ENCODE measurements at regions not wholly inside any gene's neighbourhood (a gene's known extent, or its start where the extent isn't known, plus 50 kb on each side); places are given as distances from the start of the nearest gene placed in this dataset.

- TF ChIP-seq CENPX (CRISPR knock-in tag; IDR thresholded peaks at IDR 0.05) (no peak), PBX2 (CRISPR knock-in tag; IDR thresholded peaks at IDR 0.05) (no peak), ZFP37 (CRISPR knock-in tag; IDR thresholded peaks at IDR 0.05; ENCODE audit: borderline replicate concordance) (no peak), ZNF274 (CRISPR knock-in tag; IDR thresholded peaks at IDR 0.05) (no peak)
Measured at GRCh38 chr1:8191474-8191873, 126.4 kb upstream of the SLC45A1 start (continued).

- Histone ChIP-seq H3K27ac (ENCODE audit: extremely low read length, insufficient read depth, low read length) (peak overlapping the region; percentile 74), H3K4me3 (replicated peaks in 1 of 3; ENCODE audit: insufficient read depth in 1 of 3, low read depth in 2 of 3, low read length in 3 of 3) (no peak overlapping the region), H3K36me3 (replicated peaks in 1 of 2; ENCODE audit: control insufficient read depth in 1 of 2, insufficient read depth in 2 of 2, low read length in 2 of 2) (no peaks in the 10 kb centered on the region), H3K4me2 (ENCODE audit: low read depth, low read length) (peak overlapping the region; percentile 13; the same call in 1 of the 2 replicates), H3K4me1 (ENCODE audit: insufficient read depth, low read length) (peaks cover 78% of the 10 kb centered on the region), H3K9ac (ENCODE audit: insufficient read depth, low read depth, low read length) (peak overlapping the region; percentile 38; the same call in 1 of the 2 replicates), H3K27me3 (ENCODE audit: control insufficient read depth in 1 of 2, insufficient read depth in 2 of 2, low read length in 2 of 2) (no peaks in the 10 kb centered on the region), H3K9me3 (ENCODE audit: low read length) (no peaks in the 10 kb centered on the region), H3K79me2 (ENCODE audit: insufficient read depth, low read length) (no peaks in the 10 kb centered on the region), H4K20me1 (ENCODE audit: insufficient read depth, low read length) (no peaks in the 10 kb centered on the region), H2AFZ (ENCODE audit: low read length) (no peak overlapping the region)
- BruUV-seq (replicated peaks), result no TSS peak
- peak; percentile 100 for FAIRE-seq
- WGBS (ENCODE audit: low lambda C conversion rate), result 0% methylated on average over 6 of the region's 6 CpGs
- ATAC-seq, result peak; percentile 100
- DNase-seq (ENCODE audit: low spot score), result peak; percentile 100
- CTCF ChIA-PET (ENCODE audit: low intra/inter-chr PET ratio, low total read pairs), result no interaction called here
- in situ Hi-C loops (cut with HindIII; ENCODE audit: extremely low pct_ligation_motif_present, low pct_unique_long_range_greater_than_20kb), result no loop called here
- POLR2A ChIA-PET, result interaction anchor here (0.6 to 2.3 kb wide), 23 partner anchors 8 to 171 kb away, joined by 3 to 27 read pairs (median 4); no protein-coding TSS in a partner anchor
- intact Hi-C loops (cut with micrococcal nuclease; ENCODE audit: unreplicated experiment), result loop anchor here (2.0 to 10.0 kb wide), 2 partner anchors 69 to 125 kb away; partner anchors contain the start of gene SLC45A1
- TF ChIP-seq MYC (CRISPR knock-in tag; IDR thresholded peaks at IDR 0.05; ENCODE audit: borderline replicate concordance) (peak; percentile 71; the same call in 1 of the 2 replicates), ZNF549 (CRISPR knock-in tag; IDR thresholded peaks at IDR 0.05) (no peak), SP1 (IDR thresholded peaks at IDR 0.05) (no peak), SP1 (CRISPR knock-in tag; IDR thresholded peaks at IDR 0.05) (0 out of 2 replicates have a peak, but pooled peaks have one; percentile 30), JDP2 (CRISPR knock-in tag; IDR thresholded peaks at IDR 0.05; ENCODE audit: borderline replicate concordance) (no peak; the same call in 1 of the 2 replicates), KDM4B (CRISPR knock-in tag; IDR thresholded peaks at IDR 0.05) (peak; percentile 98; the same call in 1 of the 2 replicates), PCBP1 (IDR thresholded peaks at IDR 0.05; ENCODE audit: borderline replicate concordance, low read depth, low read length) (no peak), ONECUT2 (CRISPR knock-in tag; IDR thresholded peaks at IDR 0.05) (no peak; the same call in 1 of the 2 replicates), ZFP41 (CRISPR knock-in tag; IDR thresholded peaks at IDR 0.05; ENCODE audit: borderline replicate concordance) (0 out of 2 replicates have a peak, but pooled peaks have one; percentile 22), YY1 (IDR thresholded peaks at IDR 0.05; ENCODE audit: insufficient read depth, insufficient replicate concordance, low read depth, low read length) (no peak), NFYB (CRISPR knock-in tag; IDR thresholded peaks at IDR 0.05) (no peak), MIXL1 (CRISPR knock-in tag; IDR thresholded peaks at IDR 0.05) (peak; percentile 87), ATRX (CRISPR knock-in tag; IDR thresholded peaks at IDR 0.05; ENCODE audit: borderline replicate concordance) (no peak), SRSF1 (optimal IDR thresholded peaks at IDR 0.05; ENCODE audit: low read depth, low read length) (no peak), STAT6 (CRISPR knock-in tag; IDR thresholded peaks at IDR 0.05; ENCODE audit: borderline replicate concordance) (peak; percentile 95; the same call in 1 of the 2 replicates), ZNF143 (CRISPR knock-in tag; IDR thresholded peaks at IDR 0.05) (peak; percentile 55; the same call in 1 of the 2 replicates), GATAD1 (CRISPR knock-in tag; IDR thresholded peaks at IDR 0.05) (peak; percentile 74), HNRNPL (IDR thresholded peaks at IDR 0.05; ENCODE audit: low read depth, low read length) (no peak), RFX1 (IDR thresholded peaks at IDR 0.05) (no peak)
Measured at GRCh38 chr1:8189931-8190483, 127.9 kb upstream of the SLC45A1 start.
